SJSA1 (cell line): ENCODE measurements at regions not wholly inside any gene's neighbourhood (a gene's known extent, or its start where the extent isn't known, plus 50 kb on each side); places are given as distances from the start of the nearest gene placed in this dataset.

Experiments
- DNase-seq, 2 experiments: peaks; one replicate each; pipeline ENCODE4 v3.0.0-alpha.2; 2015 to 2020; ENCODE audit warnings: low spot score in 2 of 2, low read depth in 1 of 2
- H3K27ac ChIP-seq: fragments of 250-450 bp; sonication (Bioruptor Pico); 2 replicates; pipeline ENCODE4 v1.5.1; 2020; ENCODE audit warnings: mild to moderate bottlenecking, moderate library complexity
- H3K27me3 ChIP-seq: fragments of 250-450 bp; sonication (Bioruptor Pico); replicated peaks from 2 replicates; pipeline ENCODE4 v1.5.1; 2020; ENCODE audit warnings: mild to moderate bottlenecking, moderate library complexity
- H3K36me3 ChIP-seq: fragments of 250-450 bp; sonication (Bioruptor Pico); 2 replicates; pipeline ENCODE4 v1.5.1; 2020; ENCODE audit warnings: mild to moderate bottlenecking
- H3K4me1 ChIP-seq: fragments of 250-450 bp; sonication (Bioruptor Pico); replicated peaks from 2 replicates; pipeline ENCODE4 v1.6.1; 2021; ENCODE audit warnings: mild to moderate bottlenecking
- H3K4me3 ChIP-seq: fragments of 250-450 bp; sonication (Bioruptor Pico); 2 replicates; pipeline ENCODE4 v1.5.1; 2020; ENCODE audit warnings: mild to moderate bottlenecking
- H3K9me3 ChIP-seq: fragments of 250-450 bp; sonication (Bioruptor Pico); replicated peaks from 2 replicates; pipeline ENCODE4 v1.5.1; 2020; ENCODE audit warnings: mild to moderate bottlenecking

GRCh38 chr7:84568781-84569180, 374.2 kb upstream of the SEMA3A start:
- H3K4me3 ChIP-seq, result no peak overlapping the region
- H3K36me3 ChIP-seq, result no peaks in the 10 kb centered on the region
- DNase-seq, result no peak
- no peak overlapping the region for H3K27ac ChIP-seq
- H3K4me1 ChIP-seq, result no peaks in the 10 kb centered on the region
- no peaks in the 10 kb centered on the region for H3K27me3 ChIP-seq
- H3K9me3 ChIP-seq, result no peaks in the 10 kb centered on the region

GRCh38 chr7:84565345-84566074, 370.9 kb upstream of the SEMA3A start:
- H3K36me3 ChIP-seq, result no peaks in the 10 kb centered on the region
- H3K9me3 ChIP-seq, result no peaks in the 10 kb centered on the region
- no peak overlapping the region for H3K4me3 ChIP-seq
- no peak overlapping the region for H3K27ac ChIP-seq
- H3K27me3 ChIP-seq, result no peaks in the 10 kb centered on the region
- H3K4me1 ChIP-seq, result no peaks in the 10 kb centered on the region
- no peak for DNase-seq

DNA sequence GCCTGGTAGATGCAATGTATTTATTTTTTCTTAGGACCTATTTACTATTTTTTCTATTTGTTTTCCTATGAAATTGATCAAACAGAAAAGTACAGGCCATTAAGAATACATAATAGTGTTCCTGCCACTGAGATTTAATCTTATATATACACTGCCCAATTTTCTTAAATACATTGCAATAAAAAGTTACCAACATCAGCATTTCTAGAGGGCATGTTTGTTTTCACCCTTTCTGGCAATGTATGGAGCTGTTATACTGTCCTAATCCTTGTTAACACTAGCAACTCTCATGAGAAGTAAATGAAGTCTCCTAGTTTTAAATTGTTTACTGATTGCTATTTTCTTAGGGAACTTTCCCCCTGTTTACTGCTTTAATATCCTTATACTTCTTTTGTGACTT, 359.1 kb upstream of the SEMA3A start:
- peaks cover 12% of the 10 kb centered on the region for H3K4me1 ChIP-seq
- no peak overlapping the region for H3K4me3 ChIP-seq
- H3K27ac ChIP-seq, result no peak overlapping the region
- H3K36me3 ChIP-seq, result no peaks in the 10 kb centered on the region
- H3K27me3 ChIP-seq, result no peaks in the 10 kb centered on the region
- DNase-seq, result no peak
- H3K9me3 ChIP-seq, result no peaks in the 10 kb centered on the region

- Histone ChIP-seq H3K36me3 (no peaks in the 10 kb centered on the region), H3K27ac (peak overlapping the region; percentile 59), H3K4me3 (no peak overlapping the region), H3K27me3 (no peaks in the 10 kb centered on the region), H3K9me3 (no peaks in the 10 kb centered on the region), H3K4me1 (peaks cover 22% of the 10 kb centered on the region)
- DNase-seq, result peak in 1 of 2 experiments; percentile 16
Observed at GRCh38 chr7:84549409-84549808, 354.8 kb upstream of the SEMA3A start.

DNA sequence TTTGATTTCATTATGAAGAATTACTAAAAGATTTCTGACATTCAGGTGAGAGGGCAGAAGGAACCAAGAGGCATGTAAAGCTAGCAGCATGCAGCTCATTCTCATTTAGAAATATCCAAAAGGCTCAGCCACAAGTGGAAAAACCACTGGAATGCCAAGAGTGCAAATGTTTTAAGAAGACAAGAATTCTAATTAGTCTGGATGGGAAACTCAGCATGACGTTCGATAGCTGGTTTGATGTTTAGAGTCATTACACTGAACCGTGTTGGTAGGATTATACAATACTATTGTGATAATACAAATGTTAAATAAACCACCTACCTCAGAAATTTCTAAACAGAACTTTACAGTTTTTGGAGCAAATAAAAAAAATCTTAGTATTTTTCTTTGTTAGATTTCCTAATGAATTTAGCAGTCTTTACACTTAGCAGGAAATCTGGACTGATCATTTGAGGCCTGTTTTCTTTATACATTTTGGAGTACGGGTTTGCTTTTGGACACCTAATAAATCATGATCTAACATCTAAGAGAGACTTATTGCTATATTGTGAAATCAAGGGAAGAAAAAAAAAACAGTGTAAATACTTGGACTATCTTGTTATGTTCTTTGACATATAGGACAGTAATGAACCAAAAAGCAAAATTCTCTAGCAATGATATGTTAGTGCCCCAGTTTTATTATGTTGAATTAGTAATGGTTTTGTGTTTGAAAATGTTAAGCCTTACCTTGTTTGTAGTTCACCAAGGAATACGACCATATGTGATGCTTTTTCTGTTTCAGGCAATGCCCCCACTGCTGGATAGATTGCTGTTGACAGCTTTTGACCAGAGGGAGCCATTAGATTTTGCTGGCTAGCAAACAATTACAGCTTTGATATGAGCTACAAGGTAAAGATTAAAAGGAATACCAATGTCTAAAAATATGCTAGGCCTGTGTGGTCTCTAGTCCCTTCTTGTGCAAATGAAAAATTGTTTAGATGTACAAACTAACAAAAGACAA, 354.1 kb upstream of the SEMA3A start:
- Histone ChIP-seq H3K4me1 (peaks cover 22% of the 10 kb centered on the region), H3K4me3 (no peak overlapping the region), H3K27ac (peak overlapping the region; percentile 59), H3K36me3 (no peaks in the 10 kb centered on the region), H3K9me3 (no peaks in the 10 kb centered on the region), H3K27me3 (no peaks in the 10 kb centered on the region)
- peak in 1 of 2 experiments; percentile 74 for DNase-seq

- Histone ChIP-seq H3K4me1 (peaks cover 22% of the 10 kb centered on the region), H3K27me3 (no peaks in the 10 kb centered on the region), H3K36me3 (no peaks in the 10 kb centered on the region), H3K4me3 (no peak overlapping the region), H3K9me3 (no peaks in the 10 kb centered on the region), H3K27ac (no peak overlapping the region)
- no peak for DNase-seq
Observed at GRCh38 chr7:84547331-84547730, 352.7 kb upstream of the SEMA3A start.

DNA sequence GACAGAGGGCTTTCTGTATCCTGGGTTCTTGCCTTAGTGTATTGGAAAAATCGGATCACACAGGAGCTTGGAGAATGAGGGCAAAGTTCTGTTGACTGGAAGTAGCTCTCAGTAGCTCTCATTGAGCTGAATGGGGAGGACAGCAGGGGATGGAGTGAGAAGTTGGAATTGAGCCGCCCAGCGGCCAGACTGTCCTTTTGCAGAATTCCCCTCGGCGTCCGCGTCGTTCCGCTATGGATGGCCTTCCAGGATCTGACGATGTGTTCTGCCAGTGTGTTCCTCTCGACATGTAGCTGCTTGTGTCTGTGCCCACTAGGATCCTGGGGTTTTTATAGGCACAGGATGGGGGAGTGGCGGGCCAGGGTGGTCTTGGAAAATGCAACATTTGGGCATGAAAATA, 351.8 kb upstream of the SEMA3A start:
- H3K27me3 ChIP-seq, result no peaks in the 10 kb centered on the region
- no peak overlapping the region for H3K4me3 ChIP-seq
- no peaks in the 10 kb centered on the region for H3K36me3 ChIP-seq
- H3K9me3 ChIP-seq, result no peaks in the 10 kb centered on the region
- H3K27ac ChIP-seq, result no peak overlapping the region
- no peak for DNase-seq
- H3K4me1 ChIP-seq, result peaks cover 22% of the 10 kb centered on the region

- H3K9me3 ChIP-seq, result no peaks in the 10 kb centered on the region
- no peak for DNase-seq
- H3K4me3 ChIP-seq, result no peak overlapping the region
- peaks cover 10% of the 10 kb centered on the region for H3K4me1 ChIP-seq
- no peaks in the 10 kb centered on the region for H3K36me3 ChIP-seq
- H3K27me3 ChIP-seq, result no peaks in the 10 kb centered on the region
- no peak overlapping the region for H3K27ac ChIP-seq
Observed at GRCh38 chr7:84538268-84538667, 343.7 kb upstream of the SEMA3A start.

- Histone ChIP-seq H3K4me1 (peaks cover 20% of the 10 kb centered on the region), H3K27me3 (no peaks in the 10 kb centered on the region), H3K36me3 (no peaks in the 10 kb centered on the region), H3K27ac (peak overlapping the region; percentile 56), H3K9me3 (no peaks in the 10 kb centered on the region), H3K4me3 (no peak overlapping the region)
- peak in 1 of 2 experiments; percentile 47 for DNase-seq
Observed at GRCh38 chr7:84536271-84536870, 341.8 kb upstream of the SEMA3A start.

- Histone ChIP-seq H3K27ac (peak overlapping the region; percentile 14; the same call in 1 of the 2 replicates), H3K4me1 (peaks cover 20% of the 10 kb centered on the region), H3K4me3 (no peak overlapping the region), H3K9me3 (no peaks in the 10 kb centered on the region), H3K36me3 (no peaks in the 10 kb centered on the region), H3K27me3 (no peaks in the 10 kb centered on the region)
- DNase-seq, result no peak
Observed at GRCh38 chr7:84535580-84536270, 341.1 kb upstream of the SEMA3A start.

GRCh38 chr7:84533182-84533581, 338.6 kb upstream of the SEMA3A start:
- H3K4me3 ChIP-seq, result no peak overlapping the region
- no peaks in the 10 kb centered on the region for H3K9me3 ChIP-seq
- no peaks in the 10 kb centered on the region for H3K27me3 ChIP-seq
- no peak for DNase-seq
- no peak overlapping the region for H3K27ac ChIP-seq
- H3K36me3 ChIP-seq, result no peaks in the 10 kb centered on the region
- peaks cover 42% of the 10 kb centered on the region for H3K4me1 ChIP-seq

- no peak overlapping the region for H3K4me3 ChIP-seq
- DNase-seq, result no peak
- H3K27ac ChIP-seq, result no peak overlapping the region
- no peaks in the 10 kb centered on the region for H3K27me3 ChIP-seq
- H3K4me1 ChIP-seq, result peaks cover 42% of the 10 kb centered on the region
- H3K36me3 ChIP-seq, result no peaks in the 10 kb centered on the region
- no peaks in the 10 kb centered on the region for H3K9me3 ChIP-seq
Observed at GRCh38 chr7:84532196-84532595, 337.6 kb upstream of the SEMA3A start.

- Histone ChIP-seq H3K9me3 (no peaks in the 10 kb centered on the region), H3K4me3 (no peak overlapping the region), H3K27me3 (no peaks in the 10 kb centered on the region), H3K4me1 (peaks cover 39% of the 10 kb centered on the region), H3K36me3 (no peaks in the 10 kb centered on the region), H3K27ac (peak overlapping the region; percentile 77)
- peak; percentile 58 to 87 for DNase-seq
Observed at GRCh38 chr7:84529480-84530205, 335.1 kb upstream of the SEMA3A start.
